Right cardiac atrium (tissue), 5 donors: ENCODE measurements at regions not wholly inside any gene's neighbourhood (a gene's known extent, or its start where the extent isn't known, plus 50 kb on each side); places are given as distances from the start of the nearest gene placed in this dataset.

Experiments used
- ATAC-seq, 2 donors: fragments of 200-7000 bp; cut with Tn5 transposase; one replicate each; pipeline versions ENCODE4 v1.8.0 to v1.9.1; 2020; ENCODE audit warnings: moderate library complexity in 2 of 2, mild to moderate bottlenecking in 1 of 2
- DNase-seq, 3 donors: peaks; one replicate each; pipeline ENCODE4 v3.0.0-alpha.2; 2020
- H3K27ac ChIP-seq: one replicate; pipeline ENCODE4 v1.5.1; 2013; ENCODE audit warnings: mild to moderate bottlenecking, low read length, control low read depth, moderate library complexity
- H3K27me3 ChIP-seq: one replicate; pipeline ENCODE4 v1.6.1; 2013; ENCODE audit not compliant: control insufficient read depth, insufficient read depth
- H3K4me1 ChIP-seq: one replicate; pipeline ENCODE4 v1.6.1; 2013; ENCODE audit warnings: low read length; ENCODE audit not compliant: control insufficient read depth, insufficient read depth
- H3K4me3 ChIP-seq: one replicate; pipeline ENCODE4 v1.5.1; 2013; ENCODE audit warnings: low read length, control low read depth
- H3K9me3 ChIP-seq: one replicate; pipeline ENCODE4 v1.6.1; 2013; ENCODE audit warnings: low read length; ENCODE audit not compliant: control insufficient read depth
- WGBS: extraction: QIAGEN DNeasy Blood & Tissue Kit; methylation state at CpG from one replicate; pipeline ENCODE4 v1.1.7; 2013; 5-methylcytosine and 5-hydroxymethylcytosine counted together
- intact Hi-C, 4 donors: fragments of 100-400 bp; cut with DNase I; formaldehyde crosslinking; loops; one replicate each; pipeline versions ENCODE4 v1.11.0 to v1.14.0; 2022 to 2023
- donor health status: healthy with polysubstance abuse.
- donor health status: DM: no; HTN: yes; CAD: no.
- donor health status: DM: no; HTN: no; CAD: no.
- donor health status: DM: no; HTN: yes; CAD: no; lungs with severe emphysema.
- donor health status: DM: yes; HTN: yes; CAD: no.

- no peak for DNase-seq
- Histone ChIP-seq H3K4me1 (no peaks in the 10 kb centered on the region), H3K27me3 (no peaks in the 10 kb centered on the region), H3K4me3 (no peak overlapping the region), H3K27ac (no peak overlapping the region), H3K9me3 (no peaks in the 10 kb centered on the region)
- intact Hi-C loops: no loop called here
- no peak for ATAC-seq
- WGBS: 42% methylated on average over 1 of the region's 1 CpG
Measured at GRCh38 chr10:120641695-120642094, 184.7 kb downstream of the PLPP4 start.

GRCh38 chr10:120643351-120643750 is 186.3 kb downstream of the PLPP4 start:
- WGBS: 71% methylated on average over 2 of the region's 2 CpGs
- no peak overlapping the region for H3K4me3 ChIP-seq
- H3K27ac ChIP-seq: no peak overlapping the region
- intact Hi-C loops: no loop called here
- H3K9me3 ChIP-seq: no peaks in the 10 kb centered on the region
- DNase-seq: no peak
- no peak for ATAC-seq
- H3K4me1 ChIP-seq: no peaks in the 10 kb centered on the region
- no peaks in the 10 kb centered on the region for H3K27me3 ChIP-seq

- Histone ChIP-seq H3K27me3 (no peaks in the 10 kb centered on the region), H3K4me3 (no peak overlapping the region), H3K4me1 (no peaks in the 10 kb centered on the region), H3K9me3 (no peaks in the 10 kb centered on the region), H3K27ac (no peak overlapping the region)
- intact Hi-C loops: no loop called here
- WGBS: 39% methylated on average over 1 of the region's 1 CpG
- no peak for DNase-seq
- no peak for ATAC-seq
Measured at GRCh38 chr10:120644556-120645410, 187.8 kb downstream of the PLPP4 start.

- Histone ChIP-seq H3K27ac (no peak overlapping the region), H3K4me1 (no peaks in the 10 kb centered on the region), H3K4me3 (no peak overlapping the region), H3K27me3 (no peaks in the 10 kb centered on the region), H3K9me3 (no peaks in the 10 kb centered on the region)
- ATAC-seq: no peak
- DNase-seq: no peak
- 72% methylated on average over 6 of the region's 6 CpGs for WGBS
- intact Hi-C loops: no loop called here
Measured at GRCh38 chr10:120646159-120646732, 189.2 kb downstream of the PLPP4 start.

- no peaks in the 10 kb centered on the region for H3K27me3 ChIP-seq
- no peaks in the 10 kb centered on the region for H3K4me1 ChIP-seq
- 90% methylated on average over 5 of the region's 5 CpGs for WGBS
- no peak overlapping the region for H3K27ac ChIP-seq
- no peak overlapping the region for H3K4me3 ChIP-seq
- ATAC-seq (no peak), DNase-seq (no peak)
- intact Hi-C loops: no loop called here
- H3K9me3 ChIP-seq: no peaks in the 10 kb centered on the region
Measured at GRCh38 chr10:120646738-120647456, 189.9 kb downstream of the PLPP4 start.

- no peak overlapping the region for H3K4me3 ChIP-seq
- no peaks in the 10 kb centered on the region for H3K27me3 ChIP-seq
- ATAC-seq (no peak), DNase-seq (no peak)
- H3K4me1 ChIP-seq: no peaks in the 10 kb centered on the region
- intact Hi-C loops: no loop called here
- WGBS: 74% methylated on average over 7 of the region's 7 CpGs
- H3K9me3 ChIP-seq: no peaks in the 10 kb centered on the region
- H3K27ac ChIP-seq: no peak overlapping the region
Measured at GRCh38 chr10:120650705-120651399, 193.8 kb downstream of the PLPP4 start.

GRCh38 chr10:120656107-120656506 is 195.1 kb upstream of the WDR11 start:
- Histone ChIP-seq H3K9me3 (no peaks in the 10 kb centered on the region), H3K4me1 (no peaks in the 10 kb centered on the region), H3K27me3 (no peaks in the 10 kb centered on the region), H3K4me3 (no peak overlapping the region), H3K27ac (no peak overlapping the region)
- 64% methylated on average over 2 of the region's 2 CpGs for WGBS
- no peak for ATAC-seq
- DNase-seq: no peak
- intact Hi-C loops: no loop called here

GRCh38 chr10:120657371-120657770 is 193.8 kb upstream of the WDR11 start:
- ATAC-seq (no peak), DNase-seq (no peak)
- 36% methylated on average over 3 of the region's 3 CpGs for WGBS
- intact Hi-C loops: no loop called here
- H3K27me3 ChIP-seq: no peaks in the 10 kb centered on the region
- H3K9me3 ChIP-seq: no peaks in the 10 kb centered on the region
- H3K4me1 ChIP-seq: no peaks in the 10 kb centered on the region
- no peak overlapping the region for H3K4me3 ChIP-seq
- H3K27ac ChIP-seq: no peak overlapping the region

- 65% methylated on average over 4 of the region's 4 CpGs for WGBS
- DNase-seq (no peak), ATAC-seq (no peak)
- Histone ChIP-seq H3K4me1 (no peaks in the 10 kb centered on the region), H3K27me3 (no peaks in the 10 kb centered on the region), H3K9me3 (no peaks in the 10 kb centered on the region), H3K4me3 (no peak overlapping the region), H3K27ac (no peak overlapping the region)
- intact Hi-C loops: no loop called here
Measured at GRCh38 chr10:120658943-120659885, 191.9 kb upstream of the WDR11 start.

GRCh38 chr10:120666308-120666707 is 184.9 kb upstream of the WDR11 start:
- intact Hi-C loops: no loop called here
- no peak for ATAC-seq
- Histone ChIP-seq H3K4me1 (no peaks in the 10 kb centered on the region), H3K27me3 (no peaks in the 10 kb centered on the region), H3K9me3 (no peaks in the 10 kb centered on the region), H3K27ac (no peak overlapping the region), H3K4me3 (no peak overlapping the region)
- DNase-seq: no peak
- 78% methylated on average over 4 of the region's 4 CpGs for WGBS
